OCI-LY7 (cell line): ENCODE measurements at regions not wholly inside any gene's neighbourhood (a gene's known extent, or its start where the extent isn't known, plus 50 kb on each side); places are given as distances from the start of the nearest gene placed in this dataset.
"Not testable (repeated sequence)": the region's sequence is repeated elsewhere in the genome, so short reads cannot be mapped to it uniquely, and the experiment has no call there.

ENCODE experiments used
- BruUV-seq: library from RNA; stranded (reverse); fragments of 400-500 nt; replicated peaks from 2 replicates; lab custom pipeline; 2021; lab: Mats Ljungman, UMichigan
- CTCF ChIA-PET: fragments of 300-600 bp; sonication (Branson Sonifier 250); formaldehyde crosslinking; loops from one replicate; lab custom pipeline; 2022; ENCODE audit warnings: antibody characterized with exemption; ENCODE audit not compliant: unreplicated experiment; lab: Charles Lee
- POLR2A ChIA-PET: fragments of 300-600 bp; sonication (Branson Sonifier 250); formaldehyde crosslinking; loops from one replicate; lab custom pipeline; 2022; ENCODE audit warnings: antibody characterized with exemption; lab: Charles Lee
- DNase-seq: peaks from one replicate; pipeline ENCODE4 v3.0.0-alpha.2; 2015; ENCODE audit warnings: low spot score
- H2AFZ ChIP-seq: fragments of 200-600 bp; sonication (generic), shearing (Covaris generic); 2 replicates; pipeline ENCODE4 v1.6.1; 2014; ENCODE audit warnings: mild to moderate bottlenecking, antibody characterized with exemption, low read length, moderate library complexity
- H3K27ac ChIP-seq: fragments of 200-600 bp; sonication (generic); 2 replicates; pipeline ENCODE4 v1.5.1; 2014; ENCODE audit warnings: mixed run types, low read depth, mild to moderate bottlenecking, moderate library complexity, low read length, inconsistent platforms; ENCODE audit not compliant: poor library complexity, severe bottlenecking
- H3K36me3 ChIP-seq: fragments of 200-600 bp; sonication (generic); 2 replicates; pipeline ENCODE4 v1.6.1; 2014; ENCODE audit warnings: mild to moderate bottlenecking, antibody characterized with exemption, low read length, moderate library complexity, mixed read lengths; ENCODE audit not compliant: insufficient read depth
- H3K4me1 ChIP-seq: fragments of 200-600 bp; sonication (generic); 2 replicates; pipeline ENCODE4 v1.5.1; 2014; ENCODE audit warnings: mild to moderate bottlenecking, low read length; ENCODE audit not compliant: insufficient read depth, poor library complexity, severe bottlenecking
- H3K4me2 ChIP-seq: fragments of 200-600 bp; sonication (generic); 2 replicates; pipeline ENCODE4 v1.6.1; 2014; ENCODE audit warnings: mild to moderate bottlenecking, low read length
- H3K4me3 ChIP-seq: fragments of 200-600 bp; sonication (generic); 2 replicates; pipeline ENCODE4 v1.5.1; 2014; ENCODE audit warnings: mild to moderate bottlenecking, low read depth, low read length; ENCODE audit not compliant: poor library complexity, severe bottlenecking
- H3K79me2 ChIP-seq: fragments of 200-600 bp; sonication (generic); 2 replicates; pipeline ENCODE4 v1.6.1; 2016; ENCODE audit warnings: low read depth, mild to moderate bottlenecking, low read length, moderate library complexity, mixed read lengths; ENCODE audit not compliant: insufficient read depth
- H3K9me2 ChIP-seq: fragments of 200-600 bp; sonication (generic); 2 replicates; pipeline ENCODE4 v1.6.1; 2016; ENCODE audit warnings: mild to moderate bottlenecking, low read length, mixed read lengths; ENCODE audit not compliant: insufficient read depth
- H3K9me3 ChIP-seq: fragments of 200-600 bp; sonication (generic); 2 replicates; pipeline ENCODE4 v1.6.1; 2014; ENCODE audit warnings: mild to moderate bottlenecking, mixed run types, low read length, mixed read lengths
- H4K20me1 ChIP-seq: fragments of 200-600 bp; sonication (generic); 2 replicates; pipeline ENCODE4 v1.6.1; 2014; ENCODE audit warnings: mild to moderate bottlenecking, antibody characterized with exemption, low read length, moderate library complexity, mixed read lengths; ENCODE audit not compliant: insufficient read depth
- EZH2phosphoT487 ChIP-seq: fragments of 200-600 bp; sonication (generic); IDR thresholded peaks from 2 replicates; pipeline ENCODE4 v1.6.1; 2018; ENCODE audit warnings: low read depth, borderline replicate concordance, mild to moderate bottlenecking, mixed run types, antibody characterized with exemption, low read length, moderate library complexity, mixed read lengths
- intact Hi-C: fragments of 100-400 bp; cut with micrococcal nuclease; formaldehyde crosslinking; loops from one replicate; pipeline ENCODE4 v1.10.0; 2022; ENCODE audit not compliant: unreplicated experiment
- TF ChIP-seq, protein P1 (sequence below): fragments of 200-600 bp; sonication (generic); conservative IDR thresholded peaks from 2 replicates; pipeline ENCODE4 v1.5.1; 2014; ENCODE audit warnings: mild to moderate bottlenecking, antibody characterized with exemption, low read length, moderate library complexity, mixed read lengths

DNA sequence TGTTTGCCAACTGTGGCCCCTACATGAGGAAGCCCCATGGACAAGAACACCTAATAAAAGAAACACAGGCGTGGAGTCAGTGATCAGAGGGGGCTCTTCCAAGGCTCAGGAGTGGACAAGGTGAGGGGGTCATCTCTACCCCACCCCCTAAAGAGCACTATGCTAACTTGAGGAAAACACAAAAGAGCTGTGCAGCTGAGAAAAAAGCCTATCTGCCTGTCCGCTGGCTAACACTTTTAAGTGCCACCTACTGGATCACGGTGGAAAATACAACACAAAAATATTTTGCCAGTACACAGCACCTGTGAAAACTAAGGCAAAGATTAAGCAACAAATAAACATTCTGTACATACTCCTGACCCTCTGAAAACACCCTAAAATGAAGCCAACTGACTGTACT is 53.1 kb upstream of the COBL start:
- no peak overlapping the region for H2AFZ ChIP-seq
- H3K4me2 ChIP-seq, result no peak overlapping the region
- intact Hi-C loops, result no loop called here
- no peaks in the 10 kb centered on the region for H3K36me3 ChIP-seq
- H3K9me3 ChIP-seq, result no peaks in the 10 kb centered on the region
- H3K4me3 ChIP-seq, result no peak overlapping the region
- DNase-seq, result peak; percentile 4
- H3K4me1 ChIP-seq, result no peaks in the 10 kb centered on the region
- BruUV-seq, result no TSS peak
- H3K27ac ChIP-seq, result no peak overlapping the region
- no peaks in the 10 kb centered on the region for H3K9me2 ChIP-seq
- TF ChIP-seq EZH2phosphoT487, result no peak
- TF ChIP-seq, protein P1, sequence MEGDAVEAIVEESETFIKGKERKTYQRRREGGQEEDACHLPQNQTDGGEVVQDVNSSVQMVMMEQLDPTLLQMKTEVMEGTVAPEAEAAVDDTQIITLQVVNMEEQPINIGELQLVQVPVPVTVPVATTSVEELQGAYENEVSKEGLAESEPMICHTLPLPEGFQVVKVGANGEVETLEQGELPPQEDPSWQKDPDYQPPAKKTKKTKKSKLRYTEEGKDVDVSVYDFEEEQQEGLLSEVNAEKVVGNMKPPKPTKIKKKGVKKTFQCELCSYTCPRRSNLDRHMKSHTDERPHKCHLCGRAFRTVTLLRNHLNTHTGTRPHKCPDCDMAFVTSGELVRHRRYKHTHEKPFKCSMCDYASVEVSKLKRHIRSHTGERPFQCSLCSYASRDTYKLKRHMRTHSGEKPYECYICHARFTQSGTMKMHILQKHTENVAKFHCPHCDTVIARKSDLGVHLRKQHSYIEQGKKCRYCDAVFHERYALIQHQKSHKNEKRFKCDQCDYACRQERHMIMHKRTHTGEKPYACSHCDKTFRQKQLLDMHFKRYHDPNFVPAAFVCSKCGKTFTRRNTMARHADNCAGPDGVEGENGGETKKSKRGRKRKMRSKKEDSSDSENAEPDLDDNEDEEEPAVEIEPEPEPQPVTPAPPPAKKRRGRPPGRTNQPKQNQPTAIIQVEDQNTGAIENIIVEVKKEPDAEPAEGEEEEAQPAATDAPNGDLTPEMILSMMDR, result peak; percentile 66
- ChIA-PET POLR2A (no interaction called here), CTCF (interaction anchor here (1.1 kb wide), 1 partner anchor 207 kb away, joined by 3 read pairs; no protein-coding TSS in a partner anchor)
- H3K79me2 ChIP-seq, result no peaks in the 10 kb centered on the region
- no peaks in the 10 kb centered on the region for H4K20me1 ChIP-seq

DNA sequence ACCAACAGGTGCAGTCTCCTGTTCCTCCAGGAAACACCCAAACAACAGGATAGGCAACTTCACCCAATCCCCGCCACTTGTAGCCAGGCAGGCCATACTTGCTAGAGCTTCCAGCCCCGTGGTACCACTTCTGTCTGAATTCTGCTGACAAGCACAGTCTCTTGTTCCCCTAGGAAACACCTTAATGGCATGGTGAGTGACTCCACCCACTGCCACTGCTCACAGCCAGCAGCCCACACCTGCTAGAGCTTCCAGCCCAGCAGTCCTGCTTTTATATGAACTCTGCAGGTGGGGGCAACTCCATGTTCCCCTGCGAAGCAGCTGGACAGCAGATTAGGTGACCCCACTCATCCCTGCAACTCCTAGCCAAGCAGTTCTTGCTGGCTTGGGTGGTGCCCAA is 52.6 kb upstream of the COBL start:
- BruUV-seq, CTCF ChIA-PET, POLR2A ChIA-PET: not testable (repeated sequence)

DNA sequence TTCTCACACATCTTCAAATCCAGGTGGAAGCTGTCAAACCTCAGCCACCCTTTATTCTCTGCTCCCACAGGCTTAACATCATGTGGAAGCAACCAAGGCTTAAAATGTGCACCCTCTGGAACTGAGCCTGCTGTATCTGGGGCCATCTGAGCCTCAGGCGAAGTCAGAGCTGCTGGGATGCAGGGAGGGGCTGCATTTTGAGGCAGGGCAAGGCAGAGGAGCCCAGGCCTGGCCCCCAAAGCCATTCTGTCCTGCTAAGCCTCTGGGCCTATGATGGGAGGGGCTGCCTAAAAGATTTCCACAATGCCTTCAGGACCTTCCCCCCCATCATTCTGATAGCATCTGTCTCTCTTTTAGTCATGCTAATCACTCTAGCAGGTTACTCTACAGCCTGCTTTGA is 51.7 kb upstream of the COBL start:
- CTCF ChIA-PET, result interaction anchor here (1.0 kb wide), 1 partner anchor 205 kb away, joined by 3 read pairs; no protein-coding TSS in a partner anchor
- no peak for DNase-seq
- Histone ChIP-seq H3K4me3 (no peak overlapping the region), H3K4me2 (no peak overlapping the region), H3K79me2 (no peaks in the 10 kb centered on the region), H4K20me1 (no peaks in the 10 kb centered on the region), H3K9me3 (no peaks in the 10 kb centered on the region), H3K9me2 (no peaks in the 10 kb centered on the region), H2AFZ (no peak overlapping the region), H3K36me3 (no peaks in the 10 kb centered on the region), H3K4me1 (no peaks in the 10 kb centered on the region), H3K27ac (no peak overlapping the region)
- intact Hi-C loops, result no loop called here
- no TSS peak for BruUV-seq
- POLR2A ChIA-PET, result no interaction called here
- TF ChIP-seq EZH2phosphoT487, result no peak
- TF ChIP-seq, protein P1, result no peak

More for the DNA sequence above, 52.6 kb upstream of the COBL start:
- H4K20me1 ChIP-seq, H2AFZ ChIP-seq, H3K4me3 ChIP-seq, intact Hi-C loops, H3K9me3 ChIP-seq, H3K27ac ChIP-seq, DNase-seq, H3K4me2 ChIP-seq, H3K79me2 ChIP-seq, H3K36me3 ChIP-seq, H3K9me2 ChIP-seq, H3K4me1 ChIP-seq: not testable (repeated sequence)
